GM12873 (cell line): ENCODE measurements at regions not wholly inside any gene's neighbourhood (a gene's known extent, or its start where the extent isn't known, plus 50 kb on each side); places are given as distances from the start of the nearest gene placed in this dataset.

Source experiments
- CTCF ChIP-seq: IDR thresholded peaks from 2 replicates; pipeline ENCODE4 v1.5.1; 2012; ENCODE audit warnings: low read depth, mild to moderate bottlenecking, moderate library complexity, low read length, control low read depth; ENCODE audit not compliant: insufficient read depth; ENCODE audit errors: missing control alignments

- TF ChIP-seq CTCF: no peak
Observed at GRCh38 chr1:201659572-201659971, 120.6 kb downstream of the NAV1 start.

GRCh38 chr1:201660931-201661822 is 122.2 kb downstream of the NAV1 start:
- no peak for TF ChIP-seq CTCF

- no peak for TF ChIP-seq CTCF
Observed at GRCh38 chr1:201661823-201662359, 123.0 kb downstream of the NAV1 start.

- no peak for TF ChIP-seq CTCF
Observed at GRCh38 chr1:201662646-201663045, 123.7 kb downstream of the NAV1 start.

GRCh38 chr1:201663491-201664113 is 124.7 kb downstream of the NAV1 start:
- no peak for TF ChIP-seq CTCF

GRCh38 chr1:201665036-201665435 is 126.1 kb downstream of the NAV1 start:
- TF ChIP-seq CTCF: no peak

GRCh38 chr1:201666102-201666501 is 127.2 kb downstream of the NAV1 start:
- TF ChIP-seq CTCF: no peak
